NCI-H146 treated with DMSO at 0.1 percent for 48 hours (cell line): ENCODE measurements at regions not wholly inside any gene's neighbourhood (a gene's known extent, or its start where the extent isn't known, plus 50 kb on each side); places are given as distances from the start of the nearest gene placed in this dataset.
"Not testable (repeated sequence)": the region's sequence is repeated elsewhere in the genome, so short reads cannot be mapped to it uniquely, and the experiment has no call there.

ENCODE experiments used
- DNase-seq: peaks from one replicate; lab custom pipeline; 2025; ENCODE audit not compliant: unreplicated experiment; lab: John Stamatoyannopoulos, UW

- no peak for DNase-seq
These were observed 1012.5 kb upstream of the SEMA6A start for GRCh38 chr5:117587111-117587510.

- no peak for DNase-seq
These were observed 994.0 kb upstream of the SEMA6A start for GRCh38 chr5:117568622-117569021.

GRCh38 chr5:117568126-117568525 is 993.5 kb upstream of the SEMA6A start:
- no peak for DNase-seq

GRCh38 chr5:117562647-117563046 is 988.0 kb upstream of the SEMA6A start:
- no peak for DNase-seq

GRCh38 chr5:117561531-117561930 is 986.9 kb upstream of the SEMA6A start:
- no peak for DNase-seq

GRCh38 chr5:117559005-117559844 is 984.6 kb upstream of the SEMA6A start:
- no peak for DNase-seq

- DNase-seq: no peak
These were observed 976.6 kb upstream of the SEMA6A start for GRCh38 chr5:117551236-117551635.

GRCh38 chr5:117547192-117547591 is 972.6 kb upstream of the SEMA6A start:
- DNase-seq: no peak

GRCh38 chr5:117539692-117540091 is 965.1 kb upstream of the SEMA6A start:
- DNase-seq: no peak

- DNase-seq: no peak
These were observed 959.2 kb upstream of the SEMA6A start for GRCh38 chr5:117533792-117534191.

GRCh38 chr5:117533051-117533670 is 958.5 kb upstream of the SEMA6A start:
- not testable (repeated sequence) for DNase-seq

- no peak for DNase-seq
These were observed 945.4 kb upstream of the SEMA6A start for GRCh38 chr5:117519957-117520500.

GRCh38 chr5:117504305-117504704 is 929.7 kb upstream of the SEMA6A start:
- DNase-seq: no peak

GRCh38 chr5:117497601-117498000 is 923.0 kb upstream of the SEMA6A start:
- DNase-seq: no peak

GRCh38 chr5:117496801-117497200 is 922.2 kb upstream of the SEMA6A start:
- no peak for DNase-seq

- no peak for DNase-seq
These were observed 919.6 kb upstream of the SEMA6A start for GRCh38 chr5:117494188-117494587.

- DNase-seq: no peak
These were observed 914.4 kb upstream of the SEMA6A start for GRCh38 chr5:117488976-117489500.

GRCh38 chr5:117487556-117487955 is 912.9 kb upstream of the SEMA6A start:
- no peak for DNase-seq

- no peak for DNase-seq
These were observed 912.3 kb upstream of the SEMA6A start for GRCh38 chr5:117486879-117487391.

GRCh38 chr5:117486261-117486660 is 911.6 kb upstream of the SEMA6A start:
- no peak for DNase-seq

- DNase-seq: no peak
These were observed 901.3 kb upstream of the SEMA6A start for GRCh38 chr5:117475919-117476318.

GRCh38 chr5:117473165-117473564 is 898.5 kb upstream of the SEMA6A start:
- DNase-seq: no peak
